Caco-2 (cell line): ENCODE measurements at regions not wholly inside any gene's neighbourhood (a gene's known extent, or its start where the extent isn't known, plus 50 kb on each side); places are given as distances from the start of the nearest gene placed in this dataset.

Experiments used
- BruUV-seq: library from RNA; stranded (reverse); fragments of 400-500 nt; replicated peaks from 2 replicates; lab custom pipeline; 2021; lab: Mats Ljungman, UMichigan
- CTCF ChIA-PET: fragments of 300-600 bp; sonication (Branson Sonifier 250); formaldehyde crosslinking; loops from one replicate; lab custom pipeline; 2022; ENCODE audit warnings: antibody characterized with exemption; lab: Charles Lee
- POLR2A ChIA-PET: fragments of 300-600 bp; sonication (Branson Sonifier 250); formaldehyde crosslinking; loops from one replicate; lab custom pipeline; 2022; ENCODE audit warnings: antibody characterized with exemption; lab: Charles Lee
- DNase-seq, 2 experiments: peaks; one replicate each; pipeline versions ENCODE4 v3.0.0 to v3.0.0-alpha.2; 2020 to 2022
- H3K27me3 ChIP-seq: replicated peaks from 2 replicates; pipeline ENCODE4 v1.6.0; 2011; ENCODE audit warnings: low read length; ENCODE audit not compliant: control insufficient read depth, insufficient read depth
- H3K36me3 ChIP-seq: 2 replicates; pipeline ENCODE4 v1.5.1; 2011; ENCODE audit warnings: low read length; ENCODE audit not compliant: control insufficient read depth, insufficient read depth
- H3K4me1 ChIP-seq: fragments of 250-450 bp; sonication (Bioruptor Pico); 2 replicates; pipeline ENCODE4 v1.5.1; 2020; ENCODE audit warnings: mild to moderate bottlenecking
- H3K4me3 ChIP-seq: 2 replicates; pipeline ENCODE4 v1.5.1; 2011; ENCODE audit warnings: low read depth, mild to moderate bottlenecking, control low read depth, low read length
- H3K9me3 ChIP-seq: fragments of 250-450 bp; sonication (Bioruptor Pico); 2 replicates; pipeline ENCODE4 v1.5.1; 2020; ENCODE audit warnings: mild to moderate bottlenecking, moderate library complexity
- H3K27ac Mint-ChIP-seq: one replicate; pipeline ENCODE4 v1.8.0; 2022; ENCODE audit warnings: mixed read lengths; ENCODE audit not compliant: unreplicated experiment
- H3K27me3 Mint-ChIP-seq: one replicate; pipeline ENCODE4 v1.8.0; 2022; ENCODE audit warnings: mixed read lengths; ENCODE audit not compliant: insufficient read depth, unreplicated experiment
- H3K36me3 Mint-ChIP-seq: one replicate; pipeline ENCODE4 v1.8.0; 2022; ENCODE audit warnings: mild to moderate bottlenecking, mixed read lengths; ENCODE audit not compliant: insufficient read depth, unreplicated experiment
- H3K4me1 Mint-ChIP-seq: one replicate; pipeline ENCODE4 v1.8.0; 2022; ENCODE audit warnings: low read depth, mixed read lengths; ENCODE audit not compliant: unreplicated experiment
- H3K4me3 Mint-ChIP-seq: one replicate; pipeline ENCODE4 v1.8.0; 2022; ENCODE audit warnings: mild to moderate bottlenecking, moderate library complexity, mixed read lengths; ENCODE audit not compliant: unreplicated experiment
- H3K9me3 Mint-ChIP-seq: one replicate; pipeline ENCODE4 v1.8.0; 2022; ENCODE audit warnings: mixed read lengths; ENCODE audit not compliant: unreplicated experiment
- intact Hi-C: fragments of 100-400 bp; cut with micrococcal nuclease; formaldehyde crosslinking; loops from one replicate; pipeline ENCODE4 v1.10.0; 2022; ENCODE audit not compliant: unreplicated experiment
- TF ChIP-seq, protein P1 (sequence below), 2 experiments: fragments of 200-600 bp in 1 of 2; IDR thresholded peaks; 1 replicate in 1 of 2; 2 replicates in 1 of 2; pipeline versions ENCODE4 v1.5.1 to v1.8.0; 2011 to 2022; ENCODE audit warnings: antibody characterized with exemption in 1 of 2, control low read depth in 1 of 2, inconsistent platforms in 1 of 2, low read depth in 1 of 2, low read length in 1 of 2, mild to moderate bottlenecking in 1 of 2, moderate library complexity in 1 of 2; ENCODE audit not compliant: insufficient read depth in 1 of 2, severe bottlenecking in 1 of 2, unreplicated experiment in 1 of 2

GRCh38 chr6:112802144-112802543, 455.0 kb downstream of the RFPL4B start:
- H3K4me3 Mint-ChIP-seq = no peak overlapping the region
- H3K9me3 Mint-ChIP-seq = no peaks in the 10 kb centered on the region
- Histone ChIP-seq H3K36me3 (no peaks in the 10 kb centered on the region), H3K27me3 (no peaks in the 10 kb centered on the region), H3K4me1 (no peaks in the 10 kb centered on the region), H3K4me3 (no peak overlapping the region), H3K9me3 (no peaks in the 10 kb centered on the region)
- no peak overlapping the region for H3K27ac Mint-ChIP-seq
- intact Hi-C loops = no loop called here
- TF ChIP-seq, protein P1, sequence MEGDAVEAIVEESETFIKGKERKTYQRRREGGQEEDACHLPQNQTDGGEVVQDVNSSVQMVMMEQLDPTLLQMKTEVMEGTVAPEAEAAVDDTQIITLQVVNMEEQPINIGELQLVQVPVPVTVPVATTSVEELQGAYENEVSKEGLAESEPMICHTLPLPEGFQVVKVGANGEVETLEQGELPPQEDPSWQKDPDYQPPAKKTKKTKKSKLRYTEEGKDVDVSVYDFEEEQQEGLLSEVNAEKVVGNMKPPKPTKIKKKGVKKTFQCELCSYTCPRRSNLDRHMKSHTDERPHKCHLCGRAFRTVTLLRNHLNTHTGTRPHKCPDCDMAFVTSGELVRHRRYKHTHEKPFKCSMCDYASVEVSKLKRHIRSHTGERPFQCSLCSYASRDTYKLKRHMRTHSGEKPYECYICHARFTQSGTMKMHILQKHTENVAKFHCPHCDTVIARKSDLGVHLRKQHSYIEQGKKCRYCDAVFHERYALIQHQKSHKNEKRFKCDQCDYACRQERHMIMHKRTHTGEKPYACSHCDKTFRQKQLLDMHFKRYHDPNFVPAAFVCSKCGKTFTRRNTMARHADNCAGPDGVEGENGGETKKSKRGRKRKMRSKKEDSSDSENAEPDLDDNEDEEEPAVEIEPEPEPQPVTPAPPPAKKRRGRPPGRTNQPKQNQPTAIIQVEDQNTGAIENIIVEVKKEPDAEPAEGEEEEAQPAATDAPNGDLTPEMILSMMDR (IDR thresholded peaks at IDR 0.05; ENCODE audit: insufficient read depth in 1 of 2, low read depth in 1 of 2, low read length in 1 of 2, severe bottlenecking in 1 of 2, unreplicated experiment in 1 of 2) = no peak
- no peak for DNase-seq
- POLR2A ChIA-PET = no interaction called here
- H3K27me3 Mint-ChIP-seq = peaks cover 4% of the 10 kb centered on the region
- no peaks in the 10 kb centered on the region for H3K36me3 Mint-ChIP-seq
- BruUV-seq = no TSS peak
- CTCF ChIA-PET = interaction anchor here (0.6 kb wide), 1 partner anchor 186 kb away, joined by 3 read pairs; no protein-coding TSS in a partner anchor
- H3K4me1 Mint-ChIP-seq = no peaks in the 10 kb centered on the region

- H3K36me3 Mint-ChIP-seq = no peaks in the 10 kb centered on the region
- H3K4me1 Mint-ChIP-seq = no peaks in the 10 kb centered on the region
- Histone ChIP-seq H3K4me1 (no peaks in the 10 kb centered on the region), H3K36me3 (no peaks in the 10 kb centered on the region), H3K9me3 (no peaks in the 10 kb centered on the region), H3K4me3 (no peak overlapping the region), H3K27me3 (no peaks in the 10 kb centered on the region)
- peaks cover 6% of the 10 kb centered on the region for H3K27me3 Mint-ChIP-seq
- no peak overlapping the region for H3K4me3 Mint-ChIP-seq
- ChIA-PET CTCF (no interaction called here), POLR2A (no interaction called here)
- TF ChIP-seq, protein P1 (IDR thresholded peaks at IDR 0.05; ENCODE audit: insufficient read depth in 1 of 2, low read depth in 1 of 2, low read length in 1 of 2, severe bottlenecking in 1 of 2, unreplicated experiment in 1 of 2) = no peak
- no peak overlapping the region for H3K27ac Mint-ChIP-seq
- no TSS peak for BruUV-seq
- no peaks in the 10 kb centered on the region for H3K9me3 Mint-ChIP-seq
- no peak for DNase-seq
- intact Hi-C loops = no loop called here
These were observed 457.7 kb downstream of the RFPL4B start for GRCh38 chr6:112804638-112805330.

DNA sequence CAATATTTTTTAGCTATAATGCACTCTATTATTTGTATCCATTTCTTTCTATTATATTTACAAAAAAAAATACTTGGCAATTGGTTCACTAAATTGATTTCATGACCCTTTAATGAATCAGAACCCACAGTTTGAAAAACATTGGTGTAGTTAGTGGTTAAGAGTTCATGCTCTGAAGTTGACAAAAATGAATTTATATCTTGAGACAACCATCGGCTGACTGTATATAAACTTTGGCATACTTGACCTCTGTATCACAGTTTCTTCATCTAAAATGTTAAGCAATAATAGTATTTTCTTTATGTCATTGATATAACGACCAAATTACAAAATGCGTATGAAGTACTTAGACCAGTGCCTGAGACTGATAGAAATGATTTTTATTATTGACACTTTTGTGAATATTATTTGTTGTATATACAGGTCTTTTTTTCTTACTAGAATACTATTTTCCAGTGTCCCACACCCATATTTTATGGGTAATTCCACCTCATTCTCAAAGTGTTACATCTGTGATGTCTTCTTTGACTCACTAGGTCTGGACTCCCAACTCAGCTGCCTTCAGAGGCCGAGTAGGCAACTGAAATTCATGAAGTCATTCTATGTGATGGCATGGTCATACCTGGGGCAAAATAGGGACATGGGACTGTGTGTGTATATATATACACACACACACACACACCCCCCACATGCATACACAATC, 459.2 kb downstream of the RFPL4B start:
- POLR2A ChIA-PET = no interaction called here
- no TSS peak for BruUV-seq
- CTCF ChIA-PET = no interaction called here

More for the DNA sequence above, 459.2 kb downstream of the RFPL4B start:
- no peaks in the 10 kb centered on the region for H3K4me1 ChIP-seq
- no peaks in the 10 kb centered on the region for H3K36me3 Mint-ChIP-seq
- H3K4me3 ChIP-seq = no peak overlapping the region
- H3K27me3 ChIP-seq = no peaks in the 10 kb centered on the region
- H3K9me3 ChIP-seq = no peaks in the 10 kb centered on the region
- H3K36me3 ChIP-seq = no peaks in the 10 kb centered on the region
- no peaks in the 10 kb centered on the region for H3K4me1 Mint-ChIP-seq
- H3K9me3 Mint-ChIP-seq = no peaks in the 10 kb centered on the region
- no peak for DNase-seq
- H3K4me3 Mint-ChIP-seq = no peak overlapping the region
- TF ChIP-seq, protein P1 (IDR thresholded peaks at IDR 0.05; ENCODE audit: insufficient read depth in 1 of 2, low read depth in 1 of 2, low read length in 1 of 2, severe bottlenecking in 1 of 2, unreplicated experiment in 1 of 2) = no peak
- H3K27ac Mint-ChIP-seq = no peak overlapping the region
- intact Hi-C loops = no loop called here
- peaks cover 6% of the 10 kb centered on the region for H3K27me3 Mint-ChIP-seq
